ENCODE measurements at regions not wholly inside any gene's neighbourhood (a gene's known extent, or its start where the extent isn't known, plus 50 kb on each side); places are given as distances from the start of the nearest gene placed in this dataset.
"Not testable (repeated sequence)": the region's sequence is repeated elsewhere in the genome, so short reads cannot be mapped to it uniquely, and the experiment has no call there.

GRCh38 chr7:46791188-46791587 lies 790.7 kb downstream of the TNS3 start:
- no peak for DNase-seq

DNA sequence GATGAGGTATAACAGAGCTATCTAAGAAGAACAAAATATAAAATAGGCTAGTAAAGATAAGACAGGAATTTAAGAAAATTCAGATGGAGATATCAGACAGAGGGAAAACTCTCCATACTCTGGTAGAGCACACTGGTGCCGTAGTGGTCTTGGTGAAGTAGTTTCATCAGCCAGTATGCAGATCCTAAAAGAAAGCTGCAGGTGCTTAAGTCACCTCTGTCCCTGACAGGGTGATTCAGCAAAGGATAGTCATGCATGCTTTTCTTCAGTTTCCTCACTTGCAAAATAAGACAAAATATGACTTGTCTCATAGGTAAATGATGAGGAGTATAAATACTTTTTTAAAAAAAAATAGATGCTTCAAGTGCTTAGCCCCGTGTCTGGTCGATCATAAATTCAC lies 794.9 kb downstream of the TNS3 start:
- DNase-seq: no peak

GRCh38 chr7:46786221-46786954 lies 795.5 kb downstream of the TNS3 start:
- no peak for DNase-seq

GRCh38 chr7:46784732-46785131 lies 797.2 kb downstream of the TNS3 start:
- no peak for DNase-seq

- no peak for DNase-seq
Measured at GRCh38 chr7:46781901-46782439, 799.9 kb downstream of the TNS3 start.

DNA sequence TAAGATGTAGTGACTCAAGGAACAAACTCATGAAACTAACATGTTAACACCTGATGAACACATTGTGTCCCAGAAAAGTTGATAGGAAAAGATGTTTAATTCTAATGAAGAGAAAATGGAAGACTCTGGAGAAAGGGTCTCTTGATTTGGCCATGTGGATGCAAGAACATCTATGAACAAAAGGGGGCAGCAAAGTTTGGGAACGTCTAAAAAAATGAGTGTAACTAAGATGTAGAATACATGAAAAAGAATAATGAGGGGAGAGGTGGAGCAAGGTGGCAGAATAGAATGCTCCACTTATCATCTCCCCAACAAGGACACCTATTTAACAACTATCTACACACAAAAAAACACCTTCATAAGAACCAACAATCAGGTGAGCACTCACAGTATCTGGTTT lies 805.1 kb downstream of the TNS3 start:
- DNase-seq: no peak

GRCh38 chr7:46775776-46776175 lies 806.1 kb downstream of the TNS3 start:
- no peak for DNase-seq

DNA sequence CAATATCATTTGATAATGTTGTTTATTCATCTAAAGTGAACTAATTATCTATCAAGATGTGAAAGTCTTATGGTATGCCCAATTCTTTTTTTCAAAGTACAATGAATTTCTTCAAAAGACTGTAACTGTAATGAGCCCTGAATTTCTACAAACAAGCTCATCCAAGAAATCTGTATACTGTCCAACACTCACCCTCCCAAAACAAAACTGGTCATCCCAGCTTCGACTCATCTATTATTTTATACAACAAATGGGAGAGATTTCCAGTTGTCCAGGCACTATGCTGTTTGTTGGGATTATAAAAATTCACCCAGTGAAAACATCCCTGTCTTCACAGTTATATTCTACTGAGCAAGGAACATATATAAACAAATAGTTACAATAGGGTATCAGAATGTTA lies 806.9 kb downstream of the TNS3 start:
- no peak for DNase-seq

DNA sequence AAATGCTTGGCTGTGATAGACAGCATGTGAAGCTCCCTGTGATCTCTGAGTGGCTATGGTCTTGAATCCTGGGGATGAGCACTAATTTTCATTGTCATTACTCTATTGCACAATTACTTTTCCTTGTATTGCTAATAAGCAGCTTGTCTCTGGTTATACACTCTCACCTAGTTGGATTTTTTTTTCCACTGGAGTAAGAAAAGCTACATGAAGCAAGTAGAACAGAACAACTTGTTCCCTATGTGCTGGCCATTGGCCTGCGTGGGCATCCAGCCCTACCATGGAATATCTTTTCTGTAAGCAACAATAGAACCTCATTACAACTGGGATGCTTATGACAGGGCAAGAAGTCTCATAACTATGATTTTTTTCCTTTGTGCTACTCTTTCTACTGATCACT lies 807.4 kb downstream of the TNS3 start:
- DNase-seq: no peak

DNA sequence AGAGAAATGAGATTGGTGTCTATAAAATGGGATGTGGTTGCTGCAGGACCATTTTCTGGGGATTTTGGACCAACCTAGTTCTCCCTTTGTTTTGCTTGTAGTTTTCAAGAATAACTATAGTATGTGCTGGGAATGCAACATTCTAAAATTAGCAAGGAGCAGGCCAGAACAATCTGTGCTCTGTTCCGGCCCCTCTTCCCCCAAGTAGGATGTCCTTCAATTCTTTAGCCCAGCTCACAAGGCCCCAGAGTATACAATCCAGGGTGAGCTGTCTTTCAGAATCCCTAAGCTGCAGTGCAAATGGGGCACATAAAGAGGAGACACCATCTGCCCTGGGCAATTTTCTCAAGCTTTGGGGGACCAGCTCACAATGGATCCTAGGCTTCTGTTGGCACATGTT lies 809.1 kb downstream of the TNS3 start:
- DNase-seq: no peak

DNA sequence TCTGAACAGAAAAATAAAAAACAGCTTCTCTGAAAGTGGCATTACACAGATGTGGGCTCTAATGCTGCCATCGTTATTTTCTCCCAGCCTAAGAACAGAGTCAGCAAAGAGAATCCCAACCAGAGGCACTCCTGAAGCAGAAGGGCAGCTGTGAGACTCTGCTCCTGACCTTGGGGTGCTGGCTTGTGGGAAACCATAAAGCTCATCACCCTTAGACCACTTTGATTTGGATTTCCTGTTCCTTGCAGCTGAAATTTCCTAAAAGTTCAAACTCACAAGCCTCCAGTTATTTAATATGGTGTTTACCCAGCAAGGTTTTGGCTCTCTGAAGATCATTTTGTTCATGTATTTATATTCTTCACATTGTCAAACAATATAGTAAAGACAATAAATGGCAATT lies 814.8 kb downstream of the TNS3 start:
- DNase-seq: no peak

DNA sequence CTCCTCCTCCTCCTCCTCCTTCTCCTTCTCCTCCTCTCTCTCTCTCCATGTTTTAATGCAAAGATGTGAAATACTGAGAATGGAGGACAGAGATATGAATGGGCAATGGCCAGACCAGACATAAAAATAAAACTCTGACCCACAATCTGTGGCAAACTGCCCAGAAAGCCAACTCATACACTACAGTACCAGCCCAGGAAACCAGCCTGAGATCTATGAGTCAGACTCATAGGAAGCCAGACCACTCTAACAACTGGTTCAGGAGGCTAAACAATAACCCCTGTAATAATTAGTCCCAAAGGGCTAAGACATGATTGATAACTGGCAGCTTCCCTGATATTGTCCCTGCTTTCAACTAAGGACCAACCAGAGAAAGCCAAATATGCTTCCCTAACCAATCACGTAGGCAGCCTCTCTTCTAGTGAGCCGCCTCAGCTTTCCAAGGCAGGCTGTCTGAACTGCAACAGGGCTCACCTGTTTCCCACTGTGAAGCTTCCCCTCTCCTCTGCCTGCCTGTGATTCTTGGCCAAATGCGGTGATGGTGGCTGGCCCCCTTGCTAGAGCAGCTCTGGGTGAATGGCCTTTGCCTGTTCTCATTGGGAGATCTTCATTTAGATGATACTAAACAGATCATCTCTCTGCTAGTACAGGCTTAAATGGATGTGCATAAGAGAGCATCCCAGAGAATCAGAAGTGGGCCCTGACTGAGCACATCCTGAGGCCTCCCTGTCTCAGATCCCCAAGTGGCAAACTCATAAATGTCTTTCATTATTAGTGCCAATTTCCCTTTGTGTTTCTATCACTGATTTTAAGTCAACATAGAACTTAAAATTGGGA lies 817.6 kb downstream of the TNS3 start:
- DNase-seq: no peak

- no peak for DNase-seq
Measured at GRCh38 chr7:46763344-46763743, 818.6 kb downstream of the TNS3 start.

- DNase-seq: no peak
Measured at GRCh38 chr7:46759711-46760480, 822.0 kb downstream of the TNS3 start.

GRCh38 chr7:46756996-46757395 lies 824.9 kb downstream of the TNS3 start:
- no peak for DNase-seq

DNA sequence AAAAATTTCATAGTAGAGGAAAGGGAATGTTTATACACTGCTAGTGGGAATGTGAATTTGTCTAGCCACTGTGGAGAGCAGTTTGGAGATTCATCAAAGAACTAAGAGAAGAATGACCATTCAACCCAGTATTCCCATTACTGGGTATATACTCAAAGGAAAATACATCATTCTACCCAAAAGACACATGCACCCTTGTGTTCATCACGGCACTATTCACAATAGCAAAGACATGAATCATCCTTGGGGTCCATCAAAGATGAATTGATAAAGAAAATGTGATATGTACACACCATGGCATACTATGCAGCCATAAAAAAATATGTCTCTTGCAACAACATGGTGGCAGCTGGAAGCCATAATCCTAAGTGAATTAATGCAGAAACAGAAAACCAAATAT lies 825.7 kb downstream of the TNS3 start:
- no peak for DNase-seq

GRCh38 chr7:46755120-46756034 lies 826.5 kb downstream of the TNS3 start:
- DNase-seq: no peak

- DNase-seq: no peak
Measured at GRCh38 chr7:46754140-46754720, 827.7 kb downstream of the TNS3 start.

DNA sequence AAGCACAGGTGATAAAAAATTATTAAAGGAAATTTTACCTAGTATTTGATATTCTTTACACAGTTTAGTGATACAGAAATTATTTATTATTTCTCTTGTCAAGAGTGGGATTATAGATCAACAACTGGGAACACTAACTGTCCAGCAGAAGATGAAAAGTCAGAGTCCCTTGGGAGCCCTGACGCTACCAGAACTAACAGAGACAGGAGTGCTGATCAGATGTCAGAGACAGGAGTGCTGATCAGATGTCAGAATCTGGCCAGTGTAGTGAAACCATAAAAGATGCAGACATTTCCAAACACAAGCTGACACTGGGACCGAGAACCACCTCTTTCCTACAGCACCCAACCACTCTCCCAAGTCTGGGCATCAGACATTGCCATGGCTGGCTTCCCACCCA lies 828.2 kb downstream of the TNS3 start:
- DNase-seq: no peak

- no peak for DNase-seq
Measured at GRCh38 chr7:46752881-46753366, 829.0 kb downstream of the TNS3 start.

DNA sequence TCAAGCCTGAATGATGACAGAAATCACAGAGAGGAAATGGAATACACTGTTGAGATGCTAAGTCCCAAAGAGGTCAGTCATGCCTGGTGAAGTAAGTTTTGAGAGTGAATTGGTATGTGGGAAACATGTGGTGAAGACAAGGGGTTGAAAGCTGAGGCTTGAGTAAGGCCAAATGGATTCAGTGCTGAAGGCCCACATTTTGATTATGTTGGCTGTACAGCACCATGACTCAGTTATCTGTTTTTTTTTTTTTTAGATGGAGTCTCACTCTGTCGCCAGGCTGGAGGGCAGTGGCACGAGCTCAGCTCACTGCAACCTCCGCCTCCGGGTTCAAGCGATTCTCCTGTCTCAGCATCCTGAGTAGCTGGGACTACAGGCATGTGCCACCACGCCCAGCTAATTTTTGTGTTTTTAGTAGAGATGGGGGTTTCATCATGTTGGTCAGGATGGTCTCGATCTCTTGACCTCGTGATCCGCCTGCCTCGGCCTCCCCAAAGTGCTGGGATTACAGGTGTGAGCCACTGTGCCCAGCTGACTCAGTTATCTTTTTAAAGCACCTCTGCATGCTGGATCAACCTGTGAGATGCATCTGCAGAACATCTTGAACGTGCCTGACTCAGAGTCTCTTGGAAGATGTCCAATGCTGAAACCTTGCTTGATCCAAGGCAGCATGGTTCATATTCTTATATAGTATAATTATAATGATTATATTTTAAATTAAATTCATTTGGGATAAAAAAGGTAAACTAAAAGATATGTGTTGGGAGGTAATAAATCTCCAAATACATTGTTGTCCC lies 829.8 kb downstream of the TNS3 start:
- not testable (repeated sequence) for DNase-seq
